Endodermal cell (in vitro differentiated cells): ENCODE measurements at regions not wholly inside any gene's neighbourhood (a gene's known extent, or its start where the extent isn't known, plus 50 kb on each side); places are given as distances from the start of the nearest gene placed in this dataset.

Experiments used
- DNase-seq: peaks from one replicate; pipeline ENCODE4 v3.0.0-alpha.2; 2017
- H3K27ac ChIP-seq: 2 replicates; pipeline ENCODE4 v1.5.1; 2013; ENCODE audit warnings: mild to moderate bottlenecking, low read depth, low read length, moderate library complexity
- H3K27me3 ChIP-seq: 2 replicates; pipeline ENCODE4 v1.6.1; 2013; ENCODE audit warnings: mild to moderate bottlenecking, low read length, moderate library complexity; ENCODE audit not compliant: insufficient read depth, control insufficient read depth, poor library complexity, severe bottlenecking
- H3K36me3 ChIP-seq: 2 replicates; pipeline ENCODE4 v1.7.0; 2013; ENCODE audit warnings: mild to moderate bottlenecking, low read length, moderate library complexity; ENCODE audit not compliant: control insufficient read depth, insufficient read depth
- H3K4me1 ChIP-seq: one replicate; pipeline ENCODE4 v1.7.0; 2013; ENCODE audit warnings: low read length; ENCODE audit not compliant: control insufficient read depth, insufficient read depth
- H3K4me3 ChIP-seq: 2 replicates; pipeline ENCODE4 v1.5.1; 2013; ENCODE audit warnings: mild to moderate bottlenecking, low read length, moderate library complexity
- H3K9ac ChIP-seq: 2 replicates; pipeline ENCODE4 v1.6.1; 2013; ENCODE audit warnings: mild to moderate bottlenecking, low read length, moderate library complexity; ENCODE audit not compliant: poor library complexity, severe bottlenecking; ENCODE audit errors: extremely low read depth
- H3K9me3 ChIP-seq: 2 replicates; pipeline ENCODE4 v1.6.1; 2013; ENCODE audit warnings: mild to moderate bottlenecking, low read length, moderate library complexity; ENCODE audit not compliant: control insufficient read depth
- H3K27ac Mint-ChIP-seq: 2 replicates; pipeline ENCODE4 v1.8.0; 2020; ENCODE audit warnings: mixed read lengths
- H3K27me3 Mint-ChIP-seq: 2 replicates; pipeline ENCODE4 v1.8.0; 2021; ENCODE audit warnings: mild to moderate bottlenecking, mixed read lengths; ENCODE audit not compliant: insufficient read depth
- H3K36me3 Mint-ChIP-seq: 2 replicates; pipeline ENCODE4 v1.8.0; 2020; ENCODE audit warnings: low read depth, mixed read lengths
- H3K4me1 Mint-ChIP-seq: 2 replicates; pipeline ENCODE4 v1.8.0; 2020; ENCODE audit warnings: mixed read lengths
- H3K4me3 Mint-ChIP-seq: 2 replicates; pipeline ENCODE4 v1.8.0; 2020; ENCODE audit warnings: mild to moderate bottlenecking, moderate library complexity, mixed read lengths
- H3K9me3 Mint-ChIP-seq: 2 replicates; pipeline ENCODE4 v1.8.0; 2020; ENCODE audit warnings: mild to moderate bottlenecking, mixed read lengths
- WGBS, 2 experiments: methylation state at CpG; one replicate each; pipeline versions ENCODE4 v1.1.5 to v1.1.7; 2013; ENCODE audit warnings: missing lambda C conversion rate in 2 of 2, mixed read lengths in 1 of 2; ENCODE audit not compliant: insufficient coverage in 1 of 2, insufficient read length in 1 of 2; 5-methylcytosine and 5-hydroxymethylcytosine counted together
- TF ChIP-seq, protein P1 (sequence below): fragments of 200-600 bp; sonication (generic); conservative IDR thresholded peaks from 2 replicates; pipeline ENCODE4 v1.5.0; 2021; ENCODE audit warnings: antibody characterized with exemption, mild to moderate bottlenecking

DNA sequence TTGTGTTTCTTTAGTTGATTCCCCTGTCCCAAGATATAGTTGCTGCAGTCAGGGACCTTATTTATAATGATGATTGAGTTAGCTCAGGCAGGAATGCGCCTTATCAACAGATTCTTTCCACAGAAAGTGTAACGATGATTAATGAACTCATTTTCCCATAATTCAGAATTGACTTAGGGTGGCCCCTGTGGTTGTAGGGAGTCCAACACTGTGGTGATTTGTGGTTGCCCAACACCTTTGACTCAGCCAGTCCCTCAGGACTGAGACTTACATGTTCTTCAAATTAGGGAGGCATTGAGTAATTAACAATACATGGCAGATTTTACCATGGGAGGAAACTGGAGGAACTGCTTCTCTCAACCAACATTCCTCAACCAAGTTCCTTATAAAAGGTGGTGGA, 221.9 kb downstream of the GABRG2 start:
- Mint-ChIP-seq H3K27me3 (no peaks in the 10 kb centered on the region), H3K36me3 (peaks cover 4% of the 10 kb centered on the region), H3K9me3 (peaks cover 7% of the 10 kb centered on the region), H3K4me1 (peaks cover 37% of the 10 kb centered on the region), H3K4me3 (no peak overlapping the region), H3K27ac (no peak overlapping the region)
- Histone ChIP-seq H3K27me3 (no peaks in the 10 kb centered on the region), H3K9ac (no peak overlapping the region), H3K36me3 (no peaks in the 10 kb centered on the region), H3K27ac (no peak overlapping the region), H3K9me3 (peaks cover 7% of the 10 kb centered on the region), H3K4me3 (no peak overlapping the region), H3K4me1 (peaks cover 3% of the 10 kb centered on the region)
- TF ChIP-seq, protein P1, sequence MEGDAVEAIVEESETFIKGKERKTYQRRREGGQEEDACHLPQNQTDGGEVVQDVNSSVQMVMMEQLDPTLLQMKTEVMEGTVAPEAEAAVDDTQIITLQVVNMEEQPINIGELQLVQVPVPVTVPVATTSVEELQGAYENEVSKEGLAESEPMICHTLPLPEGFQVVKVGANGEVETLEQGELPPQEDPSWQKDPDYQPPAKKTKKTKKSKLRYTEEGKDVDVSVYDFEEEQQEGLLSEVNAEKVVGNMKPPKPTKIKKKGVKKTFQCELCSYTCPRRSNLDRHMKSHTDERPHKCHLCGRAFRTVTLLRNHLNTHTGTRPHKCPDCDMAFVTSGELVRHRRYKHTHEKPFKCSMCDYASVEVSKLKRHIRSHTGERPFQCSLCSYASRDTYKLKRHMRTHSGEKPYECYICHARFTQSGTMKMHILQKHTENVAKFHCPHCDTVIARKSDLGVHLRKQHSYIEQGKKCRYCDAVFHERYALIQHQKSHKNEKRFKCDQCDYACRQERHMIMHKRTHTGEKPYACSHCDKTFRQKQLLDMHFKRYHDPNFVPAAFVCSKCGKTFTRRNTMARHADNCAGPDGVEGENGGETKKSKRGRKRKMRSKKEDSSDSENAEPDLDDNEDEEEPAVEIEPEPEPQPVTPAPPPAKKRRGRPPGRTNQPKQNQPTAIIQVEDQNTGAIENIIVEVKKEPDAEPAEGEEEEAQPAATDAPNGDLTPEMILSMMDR: no peak
- DNase-seq: no peak
- WGBS, 2 experiments: 50% methylated on average over 2 of the region's 2 CpGs; no CpG with 5 or more reads in 1 of the 2 experiments

GRCh38 chr5:162299793-162300192, 232.2 kb downstream of the GABRG2 start:
- TF ChIP-seq, protein P1: no peak
- no peak for DNase-seq
- Histone ChIP-seq H3K4me1 (peaks cover 4% of the 10 kb centered on the region), H3K36me3 (no peaks in the 10 kb centered on the region), H3K27me3 (no peaks in the 10 kb centered on the region), H3K9me3 (peaks cover 7% of the 10 kb centered on the region), H3K4me3 (no peak overlapping the region), H3K27ac (no peak overlapping the region), H3K9ac (no peak overlapping the region)
- no peak overlapping the region for H3K4me3 Mint-ChIP-seq
- no peaks in the 10 kb centered on the region for H3K27me3 Mint-ChIP-seq
- no peak overlapping the region for H3K27ac Mint-ChIP-seq
- peaks cover 18% of the 10 kb centered on the region for H3K9me3 Mint-ChIP-seq
- 90% methylated on average over 2 of the region's 2 CpGs; no CpG with 5 or more reads in 1 of the 2 experiments for WGBS, 2 experiments
- peaks cover 8% of the 10 kb centered on the region for H3K4me1 Mint-ChIP-seq
- peaks cover 5% of the 10 kb centered on the region for H3K36me3 Mint-ChIP-seq

DNA sequence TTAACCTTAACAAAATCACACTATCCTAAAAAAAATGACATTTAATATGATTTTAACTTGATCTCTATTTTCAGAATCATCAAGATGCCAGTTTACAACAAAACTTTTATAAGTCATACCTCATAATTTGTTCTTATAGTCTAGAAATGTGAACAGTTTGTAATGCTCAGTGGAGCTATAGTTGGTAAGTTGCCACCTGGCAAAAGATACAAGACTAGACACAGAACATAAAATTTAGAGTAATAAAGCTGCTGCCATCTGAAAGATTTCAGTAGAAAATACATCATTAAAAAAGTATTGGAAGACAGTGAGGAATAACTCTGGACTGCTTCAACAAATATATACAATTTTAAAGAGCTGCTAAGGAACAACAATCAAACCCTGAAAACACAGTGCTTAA, 233.8 kb downstream of the GABRG2 start:
- Histone ChIP-seq H3K36me3 (no peaks in the 10 kb centered on the region), H3K9me3 (peaks cover 14% of the 10 kb centered on the region), H3K4me1 (no peaks in the 10 kb centered on the region), H3K27me3 (no peaks in the 10 kb centered on the region), H3K4me3 (no peak overlapping the region), H3K9ac (no peak overlapping the region), H3K27ac (no peak overlapping the region)
- H3K4me3 Mint-ChIP-seq: no peak overlapping the region
- no peak overlapping the region for H3K27ac Mint-ChIP-seq
- peaks cover 33% of the 10 kb centered on the region for H3K9me3 Mint-ChIP-seq
- no peaks in the 10 kb centered on the region for H3K27me3 Mint-ChIP-seq
- H3K36me3 Mint-ChIP-seq: peaks cover 5% of the 10 kb centered on the region
- H3K4me1 Mint-ChIP-seq: peaks cover 3% of the 10 kb centered on the region
- TF ChIP-seq, protein P1: no peak
- no peak for DNase-seq
